ENCODE measurements at regions not wholly inside any gene's neighbourhood (a gene's known extent, or its start where the extent isn't known, plus 50 kb on each side); places are given as distances from the start of the nearest gene placed in this dataset.

DNA sequence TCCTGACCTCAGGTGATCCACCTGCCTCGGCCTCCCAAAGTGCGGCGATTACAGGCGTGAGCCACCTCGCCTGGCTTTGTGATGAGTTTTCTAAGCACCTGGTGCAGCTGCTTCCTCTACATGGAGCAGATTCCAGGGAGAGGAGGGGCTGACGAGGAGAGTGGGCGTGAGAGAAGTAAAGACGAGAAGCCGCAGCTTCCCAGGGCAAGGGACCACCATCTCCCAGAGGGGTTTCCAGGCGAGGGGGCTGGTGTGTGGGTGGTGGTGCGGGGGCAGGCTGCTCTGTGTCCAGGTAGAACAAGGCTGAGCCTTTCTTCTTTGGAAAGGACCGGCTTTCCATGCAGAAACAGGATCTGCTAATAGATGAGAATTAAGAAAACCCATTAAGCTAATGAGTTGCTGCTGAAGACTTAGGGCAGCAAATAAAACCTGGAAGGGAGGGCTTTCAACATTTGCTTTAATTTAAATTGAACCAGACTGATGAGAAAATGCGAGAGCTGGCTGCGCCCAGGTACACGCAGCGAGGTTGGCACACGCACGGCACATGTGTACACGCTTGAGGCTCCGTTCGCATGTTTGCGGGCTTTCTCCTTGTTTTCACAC is 236.7 kb downstream of the RBFOX3 start:
- TF ChIP-seq MYC (IDR thresholded peaks at IDR 0.05; ENCODE audit: low read depth, low read length): no peak
- TF ChIP-seq, protein P1, sequence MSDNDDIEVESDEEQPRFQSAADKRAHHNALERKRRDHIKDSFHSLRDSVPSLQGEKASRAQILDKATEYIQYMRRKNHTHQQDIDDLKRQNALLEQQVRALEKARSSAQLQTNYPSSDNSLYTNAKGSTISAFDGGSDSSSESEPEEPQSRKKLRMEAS (IDR thresholded peaks at IDR 0.05; ENCODE audit: low read depth, low read length): no peak
- no peak for TF ChIP-seq POLR2A (IDR thresholded peaks at IDR 0.05; ENCODE audit: extremely low read depth, insufficient read length)
- TF ChIP-seq, protein P2, sequence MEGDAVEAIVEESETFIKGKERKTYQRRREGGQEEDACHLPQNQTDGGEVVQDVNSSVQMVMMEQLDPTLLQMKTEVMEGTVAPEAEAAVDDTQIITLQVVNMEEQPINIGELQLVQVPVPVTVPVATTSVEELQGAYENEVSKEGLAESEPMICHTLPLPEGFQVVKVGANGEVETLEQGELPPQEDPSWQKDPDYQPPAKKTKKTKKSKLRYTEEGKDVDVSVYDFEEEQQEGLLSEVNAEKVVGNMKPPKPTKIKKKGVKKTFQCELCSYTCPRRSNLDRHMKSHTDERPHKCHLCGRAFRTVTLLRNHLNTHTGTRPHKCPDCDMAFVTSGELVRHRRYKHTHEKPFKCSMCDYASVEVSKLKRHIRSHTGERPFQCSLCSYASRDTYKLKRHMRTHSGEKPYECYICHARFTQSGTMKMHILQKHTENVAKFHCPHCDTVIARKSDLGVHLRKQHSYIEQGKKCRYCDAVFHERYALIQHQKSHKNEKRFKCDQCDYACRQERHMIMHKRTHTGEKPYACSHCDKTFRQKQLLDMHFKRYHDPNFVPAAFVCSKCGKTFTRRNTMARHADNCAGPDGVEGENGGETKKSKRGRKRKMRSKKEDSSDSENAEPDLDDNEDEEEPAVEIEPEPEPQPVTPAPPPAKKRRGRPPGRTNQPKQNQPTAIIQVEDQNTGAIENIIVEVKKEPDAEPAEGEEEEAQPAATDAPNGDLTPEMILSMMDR (IDR thresholded peaks at IDR 0.05; ENCODE audit: low read depth, low read length): no peak
- no peak for DNase-seq (ENCODE audit: low read depth)
- H3K4me3 ChIP-seq (ENCODE audit: low read depth, low read length): no peak overlapping the region

DNA sequence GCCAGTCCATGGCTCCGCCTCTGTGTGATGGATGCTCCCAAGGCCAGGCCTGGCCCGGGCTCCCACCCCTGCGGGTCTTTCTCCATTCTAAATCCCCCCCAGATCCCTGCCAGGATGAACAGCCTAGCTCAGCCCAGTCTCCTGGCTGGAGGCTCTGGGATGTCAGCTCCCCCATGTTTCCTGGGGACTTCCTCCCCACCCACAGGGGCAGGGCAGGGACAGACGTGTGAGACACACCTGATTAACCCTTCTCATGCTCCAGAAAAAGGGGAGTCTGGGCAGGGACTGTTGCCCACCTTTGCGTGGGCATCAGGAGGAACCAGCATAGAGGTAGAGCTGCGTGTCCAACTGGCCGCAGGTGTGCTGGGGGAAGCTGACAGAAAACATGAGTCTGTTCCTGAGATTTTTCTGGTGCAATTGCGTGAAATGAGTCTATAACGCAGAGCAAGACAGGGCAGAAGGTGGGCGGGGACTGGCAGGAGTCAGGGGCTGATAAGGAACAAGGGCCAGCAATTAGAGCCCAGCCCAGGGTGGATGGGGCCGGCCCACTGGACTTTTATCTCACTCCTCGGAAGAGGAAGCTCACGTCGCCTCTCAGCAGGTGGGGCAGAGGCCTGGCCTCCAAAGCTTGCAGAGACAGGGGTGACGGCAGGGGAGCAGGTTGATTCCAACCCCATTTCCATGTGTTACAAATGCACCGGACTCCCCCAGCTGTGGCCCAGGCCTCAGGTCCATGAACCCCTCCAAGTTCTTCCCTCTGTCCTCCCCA is 238.2 kb downstream of the RBFOX3 start:
- TF ChIP-seq POLR2A (IDR thresholded peaks at IDR 0.05; ENCODE audit: extremely low read depth, insufficient read length) (no peak), MYC (IDR thresholded peaks at IDR 0.05; ENCODE audit: low read depth, low read length) (no peak)
- TF ChIP-seq, protein P1 (IDR thresholded peaks at IDR 0.05; ENCODE audit: low read depth, low read length): no peak
- TF ChIP-seq, protein P2 (IDR thresholded peaks at IDR 0.05; ENCODE audit: low read depth, low read length): no peak
- no peak overlapping the region for H3K4me3 ChIP-seq (ENCODE audit: low read depth, low read length)
- no peak for DNase-seq (ENCODE audit: low read depth)

DNA sequence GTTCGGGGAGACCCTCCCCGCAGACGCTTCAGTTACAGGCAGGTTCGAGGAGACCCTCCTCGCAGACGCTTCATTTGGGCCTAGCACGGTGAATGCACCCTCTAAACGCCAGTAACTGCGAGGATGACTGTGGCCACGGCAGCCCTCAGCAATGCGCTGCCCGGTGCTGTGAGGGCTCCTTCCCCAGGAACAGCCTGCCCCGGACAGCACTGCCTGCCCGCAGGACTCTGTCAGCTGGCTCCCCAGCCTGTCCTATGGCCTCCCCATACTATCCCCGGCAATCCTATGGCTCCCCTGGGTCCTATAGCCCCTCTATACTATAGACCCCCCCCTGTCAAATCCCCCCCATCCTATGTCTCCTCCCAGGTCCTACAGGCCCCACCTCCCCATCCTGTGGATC is 238.9 kb downstream of the RBFOX3 start:
- TF ChIP-seq MYC (IDR thresholded peaks at IDR 0.05; ENCODE audit: low read depth, low read length): no peak
- TF ChIP-seq, protein P2 (IDR thresholded peaks at IDR 0.05; ENCODE audit: low read depth, low read length): no peak
- TF ChIP-seq POLR2A (IDR thresholded peaks at IDR 0.05; ENCODE audit: extremely low read depth, insufficient read length): no peak
- TF ChIP-seq, protein P1 (IDR thresholded peaks at IDR 0.05; ENCODE audit: low read depth, low read length): no peak
- no peak for DNase-seq (ENCODE audit: low read depth)
- H3K4me3 ChIP-seq (ENCODE audit: low read depth, low read length): no peak overlapping the region

DNA sequence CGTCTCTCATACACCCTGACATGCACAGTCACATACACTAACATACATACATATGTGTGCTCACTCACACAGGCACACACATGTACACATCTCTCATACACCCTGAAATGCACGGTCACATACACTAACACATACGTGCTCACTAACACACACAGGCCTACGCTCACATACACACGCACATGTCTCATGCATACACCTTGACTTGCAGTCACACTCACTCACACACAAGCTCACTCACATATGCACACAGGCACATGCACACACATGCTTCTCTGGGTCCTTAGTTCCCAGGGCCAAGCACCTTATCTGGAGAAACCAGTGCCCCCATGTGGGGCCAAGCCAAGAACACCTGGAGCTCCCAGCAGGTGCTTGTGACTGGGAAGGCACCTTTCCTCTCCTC is 240.3 kb downstream of the RBFOX3 start:
- no peak overlapping the region for H3K4me3 ChIP-seq (ENCODE audit: low read depth, low read length)
- DNase-seq (ENCODE audit: low read depth): no peak
- TF ChIP-seq POLR2A (IDR thresholded peaks at IDR 0.05; ENCODE audit: extremely low read depth, insufficient read length): no peak
- TF ChIP-seq, protein P2 (IDR thresholded peaks at IDR 0.05; ENCODE audit: low read depth, low read length): no peak
- TF ChIP-seq, protein P1 (IDR thresholded peaks at IDR 0.05; ENCODE audit: low read depth, low read length): no peak
- TF ChIP-seq MYC (IDR thresholded peaks at IDR 0.05; ENCODE audit: low read depth, low read length): no peak

DNA sequence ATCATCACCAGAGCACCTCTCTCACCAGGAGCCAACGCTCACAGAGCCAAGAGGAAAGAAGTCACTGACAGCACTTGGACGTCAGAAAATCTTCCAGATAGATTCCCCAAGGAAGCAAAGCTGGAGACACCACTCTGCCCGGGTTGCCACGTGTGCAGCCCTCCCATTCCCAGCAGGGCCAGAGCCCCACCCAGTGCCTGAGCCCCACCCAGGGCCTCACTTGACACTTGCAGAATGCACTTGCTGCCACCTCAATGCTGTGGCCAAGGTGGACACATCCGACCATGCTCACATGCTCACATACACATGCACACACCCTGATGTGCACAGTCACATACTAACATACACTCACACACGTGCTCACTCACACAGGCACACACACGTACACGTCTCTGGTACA is 240.7 kb downstream of the RBFOX3 start:
- TF ChIP-seq MYC (IDR thresholded peaks at IDR 0.05; ENCODE audit: low read depth, low read length) (no peak), POLR2A (IDR thresholded peaks at IDR 0.05; ENCODE audit: extremely low read depth, insufficient read length) (no peak)
- TF ChIP-seq, protein P1 (IDR thresholded peaks at IDR 0.05; ENCODE audit: low read depth, low read length): 0 out of 2 replicates have a peak, but pooled peaks have one; percentile 8
- no peak overlapping the region for H3K4me3 ChIP-seq (ENCODE audit: low read depth, low read length)
- DNase-seq (ENCODE audit: low read depth): no peak

DNA sequence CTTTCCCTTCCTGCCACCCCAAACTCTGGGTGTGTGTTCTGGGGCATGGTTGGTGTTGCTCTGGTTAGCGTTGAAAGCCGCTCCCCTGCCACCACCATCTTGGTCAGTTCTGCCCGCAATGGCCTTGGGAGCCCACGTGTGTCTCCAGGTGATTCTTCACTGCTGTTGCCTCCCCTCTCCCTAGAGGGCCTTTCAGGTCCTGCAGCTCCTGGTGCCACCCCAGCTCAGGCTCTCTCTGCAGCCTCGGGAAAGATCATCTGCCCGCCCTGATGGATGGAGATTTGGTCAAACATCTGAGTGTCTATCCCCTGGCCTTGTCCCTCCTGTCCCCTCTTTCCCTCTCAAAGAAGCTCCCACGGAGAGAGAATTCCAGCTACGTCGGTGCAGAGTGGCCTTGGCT is 241.3 kb downstream of the RBFOX3 start:
- no peak overlapping the region for H3K4me3 ChIP-seq (ENCODE audit: low read depth, low read length)
- TF ChIP-seq, protein P2 (IDR thresholded peaks at IDR 0.05; ENCODE audit: low read depth, low read length): no peak
- TF ChIP-seq, protein P1 (IDR thresholded peaks at IDR 0.05; ENCODE audit: low read depth, low read length): no peak
- TF ChIP-seq MYC (IDR thresholded peaks at IDR 0.05; ENCODE audit: low read depth, low read length): no peak
- TF ChIP-seq POLR2A (IDR thresholded peaks at IDR 0.05; ENCODE audit: extremely low read depth, insufficient read length): no peak
- DNase-seq (ENCODE audit: low read depth): no peak
